ENCODE measurements at regions not wholly inside any gene's neighbourhood (a gene's known extent, or its start where the extent isn't known, plus 50 kb on each side); places are given as distances from the start of the nearest gene placed in this dataset.

- 0 to 100% (median 91%) methylated on average over 1 of the region's 1 CpG; no CpG with 5 or more reads in 1 of the 10 experiments for WGBS, 10 experiments
- Histone ChIP-seq H3K27ac (no peak overlapping the region), H3K4me1 (replicated peaks in 1 of 2) (no peaks in the 10 kb centered on the region), H3K4me3 (no peak overlapping the region)
- in situ Hi-C loops (cut with MboI; ENCODE audit: low pct_unique_long_range_greater_than_20kb in 2 of 9, low sequenced_read_pairs in 9 of 9, unreplicated experiment in 9 of 9), result no loop called here
- no peak for ATAC-seq (replicated peaks in 6 of 8)
Measured at GRCh38 chr7:145655666-145656065, 460.9 kb upstream of the CNTNAP2 start.

- Histone ChIP-seq H3K27ac (no peak overlapping the region), H3K4me1 (replicated peaks in 1 of 2) (no peaks in the 10 kb centered on the region), H3K4me3 (no peak overlapping the region)
- ATAC-seq (replicated peaks in 6 of 8), result no peak
- in situ Hi-C loops (cut with MboI; ENCODE audit: low pct_unique_long_range_greater_than_20kb in 2 of 9, low sequenced_read_pairs in 9 of 9, unreplicated experiment in 9 of 9), result no loop called here
- WGBS, 10 experiments, result 36 to 100% (median 75%) methylated on average over 2 to 6 of the region's 6 CpGs; no CpG with 5 or more reads in 5 of the 10 experiments
Measured at GRCh38 chr7:145645135-145645515, 471.5 kb upstream of the CNTNAP2 start.

GRCh38 chr7:145644426-145645134 lies 472.0 kb upstream of the CNTNAP2 start:
- Histone ChIP-seq H3K27ac (no peak overlapping the region), H3K4me3 (no peak overlapping the region), H3K4me1 (replicated peaks in 1 of 2) (no peaks in the 10 kb centered on the region)
- in situ Hi-C loops (cut with MboI; ENCODE audit: low pct_unique_long_range_greater_than_20kb in 2 of 9, low sequenced_read_pairs in 9 of 9, unreplicated experiment in 9 of 9), result no loop called here
- no peak for ATAC-seq (replicated peaks in 6 of 8)
- 0 to 100% (median 38%) methylated on average over 1 to 6 of the region's 9 CpGs; no CpG with 5 or more reads in 2 of the 10 experiments for WGBS, 10 experiments

- H3K4me1 ChIP-seq (replicated peaks in 1 of 2), result no peaks in the 10 kb centered on the region
- 0 to 86% (median 83%) methylated on average over 1 to 3 of the region's 3 CpGs; no CpG with 5 or more reads in 7 of the 10 experiments for WGBS, 10 experiments
- no peak overlapping the region for H3K27ac ChIP-seq
- no peak overlapping the region for H3K4me3 ChIP-seq
- no peak for ATAC-seq (replicated peaks in 6 of 8)
- in situ Hi-C loops (cut with MboI; ENCODE audit: low pct_unique_long_range_greater_than_20kb in 2 of 9, low sequenced_read_pairs in 9 of 9, unreplicated experiment in 9 of 9), result no loop called here
Measured at GRCh38 chr7:145643981-145644380, 472.6 kb upstream of the CNTNAP2 start.

- no peak for ATAC-seq (replicated peaks in 6 of 8)
Measured at GRCh38 chr7:145633513-145633912, 483.1 kb upstream of the CNTNAP2 start.

GRCh38 chr7:145624618-145625017 lies 492.0 kb upstream of the CNTNAP2 start:
- Histone ChIP-seq H3K27ac (no peak overlapping the region), H3K4me1 (replicated peaks in 1 of 2) (no peaks in the 10 kb centered on the region), H3K4me3 (no peak overlapping the region)
- no peak for ATAC-seq (replicated peaks in 6 of 8)
- in situ Hi-C loops (cut with MboI; ENCODE audit: low pct_unique_long_range_greater_than_20kb in 2 of 9, low sequenced_read_pairs in 9 of 9, unreplicated experiment in 9 of 9), result no loop called here
- 0 to 100% (median 63%) methylated on average over 1 of the region's 1 CpG; no CpG with 5 or more reads in 2 of the 10 experiments for WGBS, 10 experiments

More at GRCh38 chr7:145633513-145633912, 483.1 kb upstream of the CNTNAP2 start:
- in situ Hi-C loops (cut with MboI; ENCODE audit: low pct_unique_long_range_greater_than_20kb in 2 of 9, low sequenced_read_pairs in 9 of 9, unreplicated experiment in 9 of 9), result no loop called here
- WGBS, 10 experiments, result 0 to 57% (median 46%) methylated on average over 1 to 2 of the region's 2 CpGs; no CpG with 5 or more reads in 2 of the 10 experiments
- H3K27ac ChIP-seq, result no peak overlapping the region
- no peak overlapping the region for H3K4me3 ChIP-seq
- no peaks in the 10 kb centered on the region for H3K4me1 ChIP-seq (replicated peaks in 1 of 2)

GRCh38 chr7:145605963-145606362 lies 510.6 kb upstream of the CNTNAP2 start:
- Histone ChIP-seq H3K4me1 (replicated peaks in 1 of 2) (no peaks in the 10 kb centered on the region), H3K27ac (no peak overlapping the region), H3K4me3 (no peak overlapping the region)
- in situ Hi-C loops (cut with MboI; ENCODE audit: low pct_unique_long_range_greater_than_20kb in 2 of 9, low sequenced_read_pairs in 9 of 9, unreplicated experiment in 9 of 9), result no loop called here
- WGBS, 10 experiments, result 0 to 92% (median 79%) methylated on average over 2 to 5 of the region's 5 CpGs; no CpG with 5 or more reads in 1 of the 10 experiments
- ATAC-seq (replicated peaks in 6 of 8), result no peak

- in situ Hi-C loops (cut with MboI; ENCODE audit: low pct_unique_long_range_greater_than_20kb in 2 of 9, low sequenced_read_pairs in 9 of 9, unreplicated experiment in 9 of 9), result no loop called here
- no peak for ATAC-seq (replicated peaks in 6 of 8)
- 50% methylated on average over 1 of the region's 1 CpG; no CpG with 5 or more reads in 9 of the 10 experiments for WGBS, 10 experiments
Measured at GRCh38 chr7:145599376-145599775, 517.2 kb upstream of the CNTNAP2 start.

GRCh38 chr7:145584401-145584800 lies 532.2 kb upstream of the CNTNAP2 start:
- in situ Hi-C loops (cut with MboI; ENCODE audit: low pct_unique_long_range_greater_than_20kb in 2 of 9, low sequenced_read_pairs in 9 of 9, unreplicated experiment in 9 of 9), result no loop called here
- H3K4me3 ChIP-seq, result no peak overlapping the region
- no peaks in the 10 kb centered on the region for H3K4me1 ChIP-seq (replicated peaks in 1 of 2)
- no peak for ATAC-seq (replicated peaks in 6 of 8)
- H3K27ac ChIP-seq, result no peak overlapping the region
- WGBS, 10 experiments, result 0 to 100% (median 80%) methylated on average over 1 of the region's 1 CpG

More at GRCh38 chr7:145599376-145599775, 517.2 kb upstream of the CNTNAP2 start:
- H3K4me1 ChIP-seq (replicated peaks in 1 of 2), result no peaks in the 10 kb centered on the region
- no peak overlapping the region for H3K4me3 ChIP-seq
- H3K27ac ChIP-seq, result no peak overlapping the region

- in situ Hi-C loops (cut with MboI; ENCODE audit: low pct_unique_long_range_greater_than_20kb in 2 of 9, low sequenced_read_pairs in 9 of 9, unreplicated experiment in 9 of 9), result no loop called here
- no peak for ATAC-seq (replicated peaks in 6 of 8)
Measured at GRCh38 chr7:145582742-145583303, 533.8 kb upstream of the CNTNAP2 start.

GRCh38 chr7:145557805-145558204 lies 558.8 kb upstream of the CNTNAP2 start:
- 0 to 83% (median 31%) methylated on average over 1 to 2 of the region's 3 CpGs; no CpG with 5 or more reads in 2 of the 10 experiments for WGBS, 10 experiments
- no peaks in the 10 kb centered on the region for H3K4me1 ChIP-seq (replicated peaks in 1 of 2)
- no peak overlapping the region for H3K4me3 ChIP-seq
- in situ Hi-C loops (cut with MboI; ENCODE audit: low pct_unique_long_range_greater_than_20kb in 2 of 9, low sequenced_read_pairs in 9 of 9, unreplicated experiment in 9 of 9), result no loop called here
- ATAC-seq (replicated peaks in 6 of 8), result no peak
- H3K27ac ChIP-seq, result no peak overlapping the region

More at GRCh38 chr7:145582742-145583303, 533.8 kb upstream of the CNTNAP2 start:
- 11 to 95% (median 73%) methylated on average over 3 to 15 of the region's 17 CpGs for WGBS, 10 experiments
- H3K4me1 ChIP-seq (replicated peaks in 1 of 2), result no peaks in the 10 kb centered on the region
- no peak overlapping the region for H3K4me3 ChIP-seq
- no peak overlapping the region for H3K27ac ChIP-seq

GRCh38 chr7:145543242-145543641 lies 573.4 kb upstream of the CNTNAP2 start:
- in situ Hi-C loops (cut with MboI; ENCODE audit: low pct_unique_long_range_greater_than_20kb in 2 of 9, low sequenced_read_pairs in 9 of 9, unreplicated experiment in 9 of 9), result no loop called here
- Histone ChIP-seq H3K27ac (no peak overlapping the region), H3K4me3 (no peak overlapping the region), H3K4me1 (replicated peaks in 1 of 2) (no peaks in the 10 kb centered on the region)
- 0 to 75% (median 31%) methylated on average over 2 of the region's 2 CpGs for WGBS, 10 experiments
- no peak for ATAC-seq (replicated peaks in 6 of 8)

- in situ Hi-C loops (cut with MboI; ENCODE audit: low pct_unique_long_range_greater_than_20kb in 2 of 9, low sequenced_read_pairs in 9 of 9, unreplicated experiment in 9 of 9), result no loop called here
- Histone ChIP-seq H3K4me3 (no peak overlapping the region), H3K4me1 (replicated peaks in 1 of 2) (no peaks in the 10 kb centered on the region), H3K27ac (no peak overlapping the region)
- WGBS, 10 experiments, result 0 to 100% (median 46%) methylated on average over 1 to 2 of the region's 2 CpGs
- ATAC-seq (replicated peaks in 6 of 8), result no peak
Measured at GRCh38 chr7:145539910-145540309, 576.7 kb upstream of the CNTNAP2 start.

- no peak for ATAC-seq (replicated peaks in 6 of 8)
- WGBS, 10 experiments, result 20 to 100% (median 83%) methylated on average over 1 of the region's 1 CpG; no CpG with 5 or more reads in 5 of the 10 experiments
- no peak overlapping the region for H3K4me3 ChIP-seq
- no peak overlapping the region for H3K27ac ChIP-seq
- in situ Hi-C loops (cut with MboI; ENCODE audit: low pct_unique_long_range_greater_than_20kb in 2 of 9, low sequenced_read_pairs in 9 of 9, unreplicated experiment in 9 of 9), result no loop called here
- H3K4me1 ChIP-seq (replicated peaks in 1 of 2), result no peaks in the 10 kb centered on the region
Measured at GRCh38 chr7:145534301-145534700, 582.3 kb upstream of the CNTNAP2 start.
